Spleen (tissue), 7 donors: ENCODE measurements at regions not wholly inside any gene's neighbourhood (a gene's known extent, or its start where the extent isn't known, plus 50 kb on each side); places are given as distances from the start of the nearest gene placed in this dataset.

ENCODE experiments used
- POLR2A ChIP-seq, 3 donors: fragments of 450-650 bp; IDR thresholded peaks; one replicate each; pipeline ENCODE4 v1.5.1; 2017; ENCODE audit warnings: antibody characterized with exemption in 3 of 3, mild to moderate bottlenecking in 1 of 3
- TF ChIP-seq, protein P1 (sequence below), 11 experiments: fragments of 200-600 bp in 7 of 11; fragments of 450-650 bp in 4 of 11; sonication (generic) in 4 of 11; IDR thresholded peaks in 8 of 11; conservative IDR thresholded peaks in 3 of 11; 1 replicate in 7 of 11; 2 replicates in 4 of 11; pipeline versions ENCODE4 v1.4.0 to v1.8.0; 2016 to 2021; ENCODE audit warnings: antibody characterized with exemption in 11 of 11, inconsistent platforms in 4 of 11, mild to moderate bottlenecking in 1 of 11
- donor health status: DM: no; HTN: no; CAD: no; lungs with moderate emphysema.
- donor health status: DM: no; HTN: no; CAD: no.
- donor health status: DM: no; HTN: no; CAD: no.

DNA sequence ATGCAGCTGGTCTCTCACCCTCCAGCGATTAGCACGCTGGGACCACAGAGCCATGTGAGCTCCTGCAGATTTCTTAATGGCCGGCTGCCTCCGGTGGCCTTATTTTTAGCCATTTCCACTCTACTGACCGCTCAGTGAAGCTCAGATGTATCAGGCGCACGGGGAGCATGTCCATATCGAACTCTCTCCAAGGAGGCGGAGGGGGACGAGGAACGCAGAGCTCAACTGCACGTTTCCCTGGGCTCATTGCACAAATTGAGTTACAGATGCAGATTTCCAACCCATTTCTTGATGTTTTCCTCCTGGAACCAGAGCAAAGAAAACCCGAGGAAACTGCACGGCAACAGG, 207.1 kb downstream of the CTTN start:
- TF ChIP-seq, protein P1, sequence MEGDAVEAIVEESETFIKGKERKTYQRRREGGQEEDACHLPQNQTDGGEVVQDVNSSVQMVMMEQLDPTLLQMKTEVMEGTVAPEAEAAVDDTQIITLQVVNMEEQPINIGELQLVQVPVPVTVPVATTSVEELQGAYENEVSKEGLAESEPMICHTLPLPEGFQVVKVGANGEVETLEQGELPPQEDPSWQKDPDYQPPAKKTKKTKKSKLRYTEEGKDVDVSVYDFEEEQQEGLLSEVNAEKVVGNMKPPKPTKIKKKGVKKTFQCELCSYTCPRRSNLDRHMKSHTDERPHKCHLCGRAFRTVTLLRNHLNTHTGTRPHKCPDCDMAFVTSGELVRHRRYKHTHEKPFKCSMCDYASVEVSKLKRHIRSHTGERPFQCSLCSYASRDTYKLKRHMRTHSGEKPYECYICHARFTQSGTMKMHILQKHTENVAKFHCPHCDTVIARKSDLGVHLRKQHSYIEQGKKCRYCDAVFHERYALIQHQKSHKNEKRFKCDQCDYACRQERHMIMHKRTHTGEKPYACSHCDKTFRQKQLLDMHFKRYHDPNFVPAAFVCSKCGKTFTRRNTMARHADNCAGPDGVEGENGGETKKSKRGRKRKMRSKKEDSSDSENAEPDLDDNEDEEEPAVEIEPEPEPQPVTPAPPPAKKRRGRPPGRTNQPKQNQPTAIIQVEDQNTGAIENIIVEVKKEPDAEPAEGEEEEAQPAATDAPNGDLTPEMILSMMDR (IDR thresholded peaks at IDR 0.05 in 8 of 11, conservative IDR thresholded peaks at IDR 0.05 in 3 of 11), result no peak
- TF ChIP-seq POLR2A (IDR thresholded peaks at IDR 0.05), result no peak
